ENCODE measurements at regions not wholly inside any gene's neighbourhood (a gene's known extent, or its start where the extent isn't known, plus 50 kb on each side); places are given as distances from the start of the nearest gene placed in this dataset.

DNA sequence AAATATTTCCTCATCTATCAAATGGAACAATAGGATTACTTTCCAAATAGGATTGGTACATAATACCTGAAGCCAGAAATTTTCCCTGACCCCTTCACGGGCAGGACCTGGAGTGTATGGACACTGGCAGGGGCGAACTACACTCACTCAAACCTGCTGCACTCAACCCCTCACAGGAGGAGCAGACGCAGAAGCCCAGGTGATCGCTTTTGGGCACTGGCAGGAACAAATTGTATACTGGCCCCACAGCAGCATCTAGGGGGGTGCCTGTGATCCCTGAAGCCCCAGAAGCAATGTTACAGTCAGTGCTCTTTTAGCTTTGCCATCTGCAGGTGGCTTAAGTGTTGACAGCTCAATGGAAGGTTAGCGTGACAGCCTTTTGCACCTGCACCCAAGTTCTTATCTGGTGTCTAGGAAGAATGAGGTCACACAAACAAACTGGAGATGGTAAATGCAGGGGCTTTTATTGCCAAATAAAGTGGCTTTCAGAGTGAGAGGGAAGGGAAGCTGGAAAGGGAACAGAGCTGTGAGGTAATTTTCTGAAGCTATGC is 199.2 kb upstream of the NEGR1 start:
- Histone ChIP-seq H3K27ac (ENCODE audit: low read depth, low read length) (no peak overlapping the region), H3K27me3 (ENCODE audit: insufficient read depth, low read length) (no peaks in the 10 kb centered on the region), H3K9me3 (ENCODE audit: control insufficient read depth in 1 of 2, low read length in 2 of 2) (no peaks in the 10 kb centered on the region), H3K4me3 (ENCODE audit: low read length in 2 of 2) (no peak overlapping the region), H3K4me1 (ENCODE audit: insufficient read depth, low read length) (no peaks in the 10 kb centered on the region), H3K36me3 (ENCODE audit: insufficient read depth, low read length) (no peaks in the 10 kb centered on the region)
- Mint-ChIP-seq H3K4me1 (no peaks in the 10 kb centered on the region), H3K36me3 (no peaks in the 10 kb centered on the region), H3K27ac (no peak overlapping the region), H3K4me3 (no peak overlapping the region), H3K9me3 (peaks cover 0 to 28% (median 11%) of the 10 kb centered on the region in 8 donors), H3K27me3 (no peaks in the 10 kb centered on the region)
- intact Hi-C loops (cut with micrococcal nuclease): no loop called here
- POLR2A ChIA-PET (ENCODE audit: partially characterized antibody): no interaction called here
- DNase-seq: no peak
- CTCF ChIA-PET (ENCODE audit: partially characterized antibody): no interaction called here

DNA sequence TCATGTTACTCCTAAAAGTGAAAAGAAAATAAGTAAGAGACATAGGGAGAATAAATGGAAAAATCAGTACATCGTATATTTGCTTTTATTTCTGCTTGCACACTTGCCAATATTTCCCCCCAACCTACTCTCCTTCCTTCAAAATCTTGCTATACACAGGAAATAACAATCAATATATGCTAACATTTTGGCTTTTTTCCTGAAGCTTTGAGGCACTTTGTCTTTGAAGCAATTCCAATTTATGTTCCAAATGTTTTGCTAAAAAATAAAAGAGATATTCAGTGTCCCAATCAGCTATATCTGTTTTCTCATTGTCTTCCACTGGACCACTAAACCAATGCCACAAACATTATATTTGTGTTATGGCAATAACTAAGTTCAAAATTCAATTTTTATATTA is 184.0 kb upstream of the NEGR1 start:
- H3K9me3 Mint-ChIP-seq: peaks cover 0 to 7% (median 3%) of the 10 kb centered on the region in 8 donors
- H3K4me3 Mint-ChIP-seq: no peak overlapping the region
- no peaks in the 10 kb centered on the region for H3K4me1 ChIP-seq (ENCODE audit: insufficient read depth, low read length)
- POLR2A ChIA-PET (ENCODE audit: partially characterized antibody): no interaction called here
- no peak overlapping the region for H3K4me3 ChIP-seq (ENCODE audit: low read length in 2 of 2)
- H3K27ac ChIP-seq (ENCODE audit: low read depth, low read length): no peak overlapping the region
- H3K27me3 ChIP-seq (ENCODE audit: insufficient read depth, low read length): no peaks in the 10 kb centered on the region
- CTCF ChIA-PET (ENCODE audit: partially characterized antibody): no interaction called here
- no peaks in the 10 kb centered on the region for H3K4me1 Mint-ChIP-seq
- no peak for DNase-seq
- H3K36me3 Mint-ChIP-seq: no peaks in the 10 kb centered on the region
- intact Hi-C loops (cut with micrococcal nuclease): no loop called here
- H3K9me3 ChIP-seq (ENCODE audit: control insufficient read depth in 1 of 2, low read length in 2 of 2): no peaks in the 10 kb centered on the region
- no peak overlapping the region for H3K27ac Mint-ChIP-seq
- H3K27me3 Mint-ChIP-seq: no peaks in the 10 kb centered on the region
- no peaks in the 10 kb centered on the region for H3K36me3 ChIP-seq (ENCODE audit: insufficient read depth, low read length)

DNA sequence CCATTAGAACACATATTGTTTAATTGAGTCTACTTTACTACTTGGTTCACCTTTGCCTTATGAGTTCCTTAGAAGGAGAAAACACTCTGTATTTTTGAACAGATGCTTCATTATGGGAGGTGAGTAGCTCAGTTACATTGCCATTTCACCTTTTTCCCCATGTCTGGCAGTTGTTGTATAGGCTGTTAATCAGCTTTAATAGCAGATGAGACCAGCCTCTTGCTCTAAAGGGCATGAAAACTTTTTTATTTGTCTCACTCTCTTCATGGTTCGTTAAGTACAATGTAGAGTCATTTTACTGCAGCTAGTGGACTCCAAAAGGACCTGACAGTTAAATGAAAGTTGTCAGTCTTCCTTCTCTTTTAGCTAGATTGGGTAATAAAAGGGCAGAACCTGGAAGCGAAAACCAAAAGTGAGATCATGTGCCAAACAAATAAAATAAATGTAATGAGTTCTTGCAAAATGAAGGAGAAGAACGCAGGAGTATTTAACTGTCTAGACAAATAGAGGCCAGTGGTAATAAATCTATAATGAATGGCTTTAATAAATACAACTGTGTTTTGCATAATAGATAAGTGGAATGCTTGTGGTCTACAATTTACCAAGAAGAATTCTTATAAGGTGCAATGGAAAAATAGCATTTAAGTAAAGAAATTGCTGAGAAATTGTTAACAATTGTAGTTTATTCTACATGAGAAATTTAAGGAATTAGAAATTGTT is 180.0 kb upstream of the NEGR1 start:
- intact Hi-C loops (cut with micrococcal nuclease): no loop called here
- Mint-ChIP-seq H3K27ac (no peak overlapping the region), H3K9me3 (peaks cover 0 to 14% (median 3%) of the 10 kb centered on the region in 8 donors), H3K36me3 (no peaks in the 10 kb centered on the region), H3K4me1 (no peaks in the 10 kb centered on the region), H3K4me3 (no peak overlapping the region), H3K27me3 (no peaks in the 10 kb centered on the region)
- Histone ChIP-seq H3K4me3 (ENCODE audit: low read length in 2 of 2) (no peak overlapping the region), H3K27ac (ENCODE audit: low read depth, low read length) (no peak overlapping the region), H3K9me3 (ENCODE audit: control insufficient read depth in 1 of 2, low read length in 2 of 2) (no peaks in the 10 kb centered on the region), H3K36me3 (ENCODE audit: insufficient read depth, low read length) (no peaks in the 10 kb centered on the region), H3K4me1 (ENCODE audit: insufficient read depth, low read length) (no peaks in the 10 kb centered on the region), H3K27me3 (ENCODE audit: insufficient read depth, low read length) (no peaks in the 10 kb centered on the region)
- ChIA-PET CTCF (ENCODE audit: partially characterized antibody) (no interaction called here), POLR2A (ENCODE audit: partially characterized antibody) (no interaction called here)
- DNase-seq: no peak

DNA sequence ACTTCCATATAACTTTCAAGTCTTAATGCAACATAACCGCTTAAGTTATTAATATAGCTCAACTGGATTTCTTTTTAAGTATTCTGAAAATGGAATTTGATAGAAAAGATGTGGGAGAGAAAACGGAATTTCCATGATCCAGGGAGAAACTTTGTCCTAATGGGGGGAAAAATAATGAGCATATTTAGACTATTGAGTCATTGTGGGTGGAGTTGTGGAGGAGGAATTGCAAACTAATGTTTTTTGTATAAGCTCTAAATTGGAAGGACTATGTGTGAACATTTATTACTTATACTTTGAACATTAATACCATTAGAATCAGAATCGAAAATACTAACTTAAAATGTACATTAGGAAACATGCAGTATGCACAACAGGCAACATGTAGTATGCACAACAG is 159.9 kb upstream of the NEGR1 start:
- no peak overlapping the region for H3K4me3 ChIP-seq (ENCODE audit: low read length in 2 of 2)
- Mint-ChIP-seq H3K27ac (no peak overlapping the region), H3K27me3 (no peaks in the 10 kb centered on the region), H3K4me1 (no peaks in the 10 kb centered on the region), H3K4me3 (no peak overlapping the region), H3K9me3 (peaks cover 0 to 11% (median 6%) of the 10 kb centered on the region in 8 donors), H3K36me3 (no peaks in the 10 kb centered on the region)
- no peaks in the 10 kb centered on the region for H3K9me3 ChIP-seq (ENCODE audit: control insufficient read depth in 1 of 2, low read length in 2 of 2)
- H3K27me3 ChIP-seq (ENCODE audit: insufficient read depth, low read length): no peaks in the 10 kb centered on the region
- no peaks in the 10 kb centered on the region for H3K36me3 ChIP-seq (ENCODE audit: insufficient read depth, low read length)
- DNase-seq: no peak
- no peak overlapping the region for H3K27ac ChIP-seq (ENCODE audit: low read depth, low read length)
- POLR2A ChIA-PET (ENCODE audit: partially characterized antibody): no interaction called here
- no peaks in the 10 kb centered on the region for H3K4me1 ChIP-seq (ENCODE audit: insufficient read depth, low read length)
- CTCF ChIA-PET (ENCODE audit: partially characterized antibody): no interaction called here
- intact Hi-C loops (cut with micrococcal nuclease): no loop called here

DNA sequence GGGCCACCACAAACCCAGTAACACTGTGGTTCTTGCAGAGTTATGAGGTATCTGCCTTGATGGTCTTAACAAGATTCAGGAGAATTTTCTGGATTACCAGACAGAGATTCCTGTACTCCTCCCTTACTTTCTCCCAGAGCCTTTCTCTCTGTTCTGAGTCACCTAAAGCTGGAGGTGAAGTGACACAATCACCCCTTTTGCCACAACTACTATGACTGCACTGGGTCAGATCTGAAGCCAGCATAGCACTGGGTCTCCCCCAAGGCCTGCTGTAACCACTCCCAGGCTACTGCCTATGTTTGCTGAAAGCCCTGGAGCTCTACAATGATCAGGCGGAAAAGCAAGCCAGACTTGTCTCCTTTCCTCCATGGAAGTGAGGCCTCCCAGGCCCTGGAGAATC is 156.7 kb upstream of the NEGR1 start:
- intact Hi-C loops (cut with micrococcal nuclease): no loop called here
- Mint-ChIP-seq H3K27ac (no peak overlapping the region), H3K9me3 (peaks cover 0 to 13% (median 5%) of the 10 kb centered on the region in 8 donors), H3K4me3 (no peak overlapping the region), H3K27me3 (no peaks in the 10 kb centered on the region), H3K36me3 (no peaks in the 10 kb centered on the region), H3K4me1 (no peaks in the 10 kb centered on the region)
- DNase-seq: no peak
- POLR2A ChIA-PET (ENCODE audit: partially characterized antibody): no interaction called here
- Histone ChIP-seq H3K27ac (ENCODE audit: low read depth, low read length) (no peak overlapping the region), H3K36me3 (ENCODE audit: insufficient read depth, low read length) (no peaks in the 10 kb centered on the region), H3K4me1 (ENCODE audit: insufficient read depth, low read length) (no peaks in the 10 kb centered on the region), H3K27me3 (ENCODE audit: insufficient read depth, low read length) (no peaks in the 10 kb centered on the region), H3K4me3 (ENCODE audit: low read length in 2 of 2) (no peak overlapping the region), H3K9me3 (ENCODE audit: control insufficient read depth in 1 of 2, low read length in 2 of 2) (no peaks in the 10 kb centered on the region)
- CTCF ChIA-PET (ENCODE audit: partially characterized antibody): no interaction called here

DNA sequence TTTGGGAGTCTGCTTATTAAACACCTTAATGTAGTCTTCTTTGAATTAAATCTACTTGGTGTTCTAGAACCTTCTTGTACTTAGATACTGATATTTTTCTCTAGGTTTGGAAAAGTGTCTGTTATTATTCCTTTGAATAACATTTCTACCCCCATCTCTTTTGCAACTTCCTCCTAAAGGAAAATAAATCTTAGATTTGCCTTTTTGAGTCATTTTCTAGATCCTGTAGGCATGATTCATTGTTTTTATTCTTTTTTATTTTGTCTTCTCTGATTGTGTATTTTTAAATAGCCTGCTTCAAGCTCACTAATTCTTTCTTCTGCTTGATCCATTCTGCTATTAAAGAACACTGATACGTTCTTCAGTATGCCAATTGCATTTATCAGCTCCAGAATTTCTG is 155.9 kb upstream of the NEGR1 start:
- Mint-ChIP-seq H3K27me3 (no peaks in the 10 kb centered on the region), H3K4me3 (no peak overlapping the region), H3K27ac (no peak overlapping the region), H3K36me3 (no peaks in the 10 kb centered on the region), H3K9me3 (peaks cover 0 to 13% (median 4%) of the 10 kb centered on the region in 8 donors), H3K4me1 (no peaks in the 10 kb centered on the region)
- Histone ChIP-seq H3K36me3 (ENCODE audit: insufficient read depth, low read length) (no peaks in the 10 kb centered on the region), H3K27me3 (ENCODE audit: insufficient read depth, low read length) (no peaks in the 10 kb centered on the region), H3K27ac (ENCODE audit: low read depth, low read length) (no peak overlapping the region), H3K4me1 (ENCODE audit: insufficient read depth, low read length) (no peaks in the 10 kb centered on the region), H3K9me3 (ENCODE audit: control insufficient read depth in 1 of 2, low read length in 2 of 2) (no peaks in the 10 kb centered on the region), H3K4me3 (ENCODE audit: low read length in 2 of 2) (no peak overlapping the region)
- POLR2A ChIA-PET (ENCODE audit: partially characterized antibody): no interaction called here
- no peak for DNase-seq
- intact Hi-C loops (cut with micrococcal nuclease): no loop called here
- CTCF ChIA-PET (ENCODE audit: partially characterized antibody): no interaction called here

DNA sequence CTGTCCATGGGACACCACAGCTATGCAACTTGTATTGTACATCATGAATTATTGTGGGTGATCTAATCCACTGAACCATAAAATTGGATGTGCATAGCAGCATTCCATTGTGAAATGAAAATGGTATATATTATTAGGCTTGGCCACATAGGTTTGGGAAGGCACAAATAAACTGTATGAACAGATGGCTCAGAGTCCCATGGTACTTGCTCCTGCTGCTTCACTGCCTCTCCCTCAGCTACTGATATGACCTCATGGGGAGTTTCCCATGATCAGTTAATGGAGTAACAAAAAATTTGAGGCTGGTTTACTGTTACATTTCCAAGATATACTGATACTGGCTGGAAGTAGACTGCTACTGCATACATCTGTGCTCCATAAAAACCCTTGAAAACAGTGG is 152.7 kb upstream of the NEGR1 start:
- ChIA-PET CTCF (ENCODE audit: partially characterized antibody) (no interaction called here), POLR2A (ENCODE audit: partially characterized antibody) (no interaction called here)
- peaks cover 0 to 8% (median 1%) of the 10 kb centered on the region in 8 donors for H3K9me3 Mint-ChIP-seq
- H3K27ac Mint-ChIP-seq: peak overlapping the region in 1 of 7 donors; percentile 37
- Histone ChIP-seq H3K4me3 (ENCODE audit: low read length in 2 of 2) (no peak overlapping the region), H3K27ac (ENCODE audit: low read depth, low read length) (no peak overlapping the region), H3K27me3 (ENCODE audit: insufficient read depth, low read length) (no peaks in the 10 kb centered on the region), H3K36me3 (ENCODE audit: insufficient read depth, low read length) (no peaks in the 10 kb centered on the region), H3K9me3 (ENCODE audit: control insufficient read depth in 1 of 2, low read length in 2 of 2) (no peaks in the 10 kb centered on the region), H3K4me1 (ENCODE audit: insufficient read depth, low read length) (no peaks in the 10 kb centered on the region)
- DNase-seq: no peak
- intact Hi-C loops (cut with micrococcal nuclease): no loop called here
- H3K27me3 Mint-ChIP-seq: no peaks in the 10 kb centered on the region
- H3K36me3 Mint-ChIP-seq: no peaks in the 10 kb centered on the region
- H3K4me1 Mint-ChIP-seq: no peaks in the 10 kb centered on the region
- no peak overlapping the region for H3K4me3 Mint-ChIP-seq
